GM18511 (cell line): ENCODE measurements at regions not wholly inside any gene's neighbourhood (a gene's known extent, or its start where the extent isn't known, plus 50 kb on each side); places are given as distances from the start of the nearest gene placed in this dataset.
"Not testable (repeated sequence)": the region's sequence is repeated elsewhere in the genome, so short reads cannot be mapped to it uniquely, and the experiment has no call there.

Experiments used
- ATAC-seq: cut with Tn5 transposase; IDR thresholded peaks from one replicate; pipeline ENCODE4 v1.9.1; 2021; ENCODE audit warnings: mild to moderate bottlenecking, moderate library complexity; ENCODE audit not compliant: unreplicated experiment

DNA sequence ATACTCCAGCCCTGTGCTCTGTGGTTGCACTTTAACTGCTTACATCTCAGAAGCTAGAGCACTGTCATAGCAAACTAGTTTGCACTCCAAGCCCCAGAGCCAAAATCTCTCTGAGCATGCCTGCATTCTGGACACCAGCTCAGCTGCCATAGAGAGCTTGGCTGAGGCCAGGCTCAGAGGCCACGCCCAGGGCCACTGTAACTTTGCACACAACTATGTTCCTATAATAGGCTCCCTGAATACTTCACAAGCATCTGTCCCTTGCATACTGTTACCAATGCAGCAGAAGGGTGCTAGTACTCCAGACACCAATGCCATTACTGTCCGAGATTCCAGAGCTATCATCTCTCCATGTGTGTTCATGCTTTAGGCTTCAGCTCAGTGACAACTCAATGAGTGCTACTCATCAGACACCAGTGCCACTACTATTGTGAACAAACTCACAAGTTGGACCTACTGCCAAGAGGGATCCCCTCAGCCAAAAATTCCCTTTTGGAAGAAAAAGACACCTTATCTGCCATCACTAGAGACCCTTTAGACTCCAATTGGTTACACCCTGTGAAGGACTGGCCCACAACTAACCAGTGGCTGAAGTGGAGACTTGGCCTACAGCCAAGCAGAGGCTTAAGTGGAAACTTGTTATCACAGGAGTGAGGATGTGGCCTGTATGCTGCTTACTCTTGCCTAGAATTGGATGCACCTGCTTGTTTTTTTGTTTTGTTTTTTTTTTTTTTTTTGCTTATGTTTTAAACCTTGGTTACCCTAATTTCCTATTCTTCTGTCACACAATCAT, 211.6 kb upstream of the MAGI2 start:
- no peak for ATAC-seq

DNA sequence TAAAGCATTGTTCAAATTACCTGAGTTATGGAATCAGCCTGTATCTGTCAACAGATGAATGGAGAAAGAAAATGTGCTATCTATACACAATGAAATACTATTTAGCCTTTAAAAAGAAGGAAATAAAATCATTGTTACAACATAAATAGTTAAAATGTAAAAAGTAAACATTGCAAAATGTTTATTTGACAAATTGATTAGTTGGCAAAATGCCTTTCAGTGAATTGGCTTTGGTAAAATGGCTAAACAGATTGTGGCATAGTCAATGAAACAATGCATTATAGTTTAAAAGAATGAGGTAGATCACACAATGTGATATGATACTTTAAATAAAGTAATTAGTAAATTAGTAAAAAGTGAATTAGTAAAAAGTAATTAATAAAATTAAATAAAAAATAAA, 204.8 kb upstream of the MAGI2 start:
- no peak for ATAC-seq

DNA sequence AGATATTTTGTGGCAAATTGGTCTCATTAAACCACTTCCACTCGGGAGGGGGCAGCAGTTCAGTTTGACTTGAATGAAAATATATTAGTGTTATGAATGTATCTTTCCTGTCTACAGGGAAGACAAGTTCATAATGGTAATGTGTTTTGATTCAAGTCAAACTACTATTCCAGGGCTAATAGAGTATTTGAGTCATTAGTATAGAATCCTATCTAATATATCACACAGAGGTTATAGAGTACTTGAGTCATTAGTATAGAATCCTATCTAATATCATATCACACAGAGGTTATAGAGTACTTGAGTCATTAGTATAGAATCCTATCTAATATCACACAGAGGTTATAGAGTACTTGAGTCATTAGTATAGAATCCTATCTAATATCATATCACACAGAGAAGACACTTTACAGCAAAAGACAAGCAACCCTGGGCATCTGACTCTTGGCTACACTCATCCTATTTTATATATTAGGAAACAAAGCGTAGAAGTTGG, 199.7 kb upstream of the MAGI2 start:
- no peak for ATAC-seq

DNA sequence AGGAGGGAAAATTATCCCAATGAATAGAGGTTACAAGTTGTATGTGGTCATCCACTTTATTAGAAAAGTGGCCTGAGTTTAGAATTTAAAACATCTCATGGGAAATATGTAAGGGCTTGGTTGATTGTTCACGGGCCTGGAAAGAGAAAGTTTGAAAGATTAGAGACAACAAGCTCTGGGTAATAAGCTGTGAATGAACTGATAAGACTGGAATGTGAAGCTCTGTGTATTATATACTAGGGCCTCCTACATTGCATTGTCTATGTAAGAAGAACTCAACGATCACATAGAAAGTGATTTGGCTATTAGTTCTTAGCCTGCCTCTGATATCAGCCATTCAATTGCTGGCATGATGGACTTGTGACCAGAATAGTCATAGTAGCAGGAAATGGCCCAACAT, 199.2 kb upstream of the MAGI2 start:
- no peak for ATAC-seq

DNA sequence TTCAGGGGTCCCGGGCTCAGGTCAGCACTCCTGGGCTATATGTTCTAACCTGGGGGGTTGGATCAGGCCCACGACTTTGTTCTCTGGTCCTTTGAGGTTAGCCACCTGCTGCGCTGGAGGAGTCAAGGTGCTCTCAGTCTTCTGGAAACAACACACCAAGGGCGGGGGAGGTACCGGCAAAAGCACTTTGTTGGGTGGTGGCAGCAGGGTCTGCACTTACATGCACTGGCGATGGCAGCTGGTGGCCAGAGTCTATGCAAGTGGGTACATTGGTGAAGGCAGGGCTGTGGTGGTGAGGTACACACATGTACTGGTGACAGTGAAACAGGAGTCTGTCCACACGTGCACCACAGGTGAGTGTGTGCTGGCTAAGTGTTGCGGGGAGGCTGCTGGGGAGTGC, 194.2 kb upstream of the MAGI2 start:
- ATAC-seq: no peak

DNA sequence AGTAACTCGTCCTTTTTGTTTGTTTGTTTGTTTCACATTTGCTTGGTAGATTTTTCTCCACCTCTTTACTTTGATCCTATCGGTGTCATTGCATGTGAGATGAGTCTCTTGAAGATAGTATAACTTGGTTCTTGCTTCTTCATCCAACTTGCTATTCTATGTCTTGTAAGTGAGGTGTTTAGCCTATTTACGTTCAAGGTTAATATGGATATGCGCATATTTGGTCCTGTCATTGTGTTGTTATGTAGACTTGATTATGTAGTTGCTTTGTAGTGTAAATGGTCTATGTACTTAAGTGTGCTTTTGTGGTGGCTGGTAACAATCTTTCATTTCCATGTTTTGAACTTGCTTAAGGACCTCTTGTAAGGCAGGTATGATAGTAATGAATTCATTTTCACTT, 192.8 kb upstream of the MAGI2 start:
- ATAC-seq: no peak

DNA sequence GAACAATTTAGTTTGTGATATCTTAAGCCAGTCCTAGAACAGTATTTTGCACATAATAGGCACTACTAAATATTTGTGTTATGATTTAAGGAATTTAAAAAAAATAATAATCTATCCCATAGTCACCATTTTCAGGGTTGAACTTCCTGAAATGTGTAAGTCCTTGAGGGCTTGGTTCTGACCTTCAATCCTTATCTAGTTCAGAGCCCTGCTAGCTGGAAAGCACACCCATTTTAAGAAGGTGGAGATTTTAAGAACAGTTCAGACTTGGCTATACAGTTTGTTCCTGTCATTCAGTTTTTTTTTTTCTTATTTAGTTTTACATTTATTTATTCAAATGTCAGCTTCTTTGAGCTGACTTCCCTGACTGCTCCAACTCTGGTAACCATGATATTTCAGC, 183.4 kb upstream of the MAGI2 start:
- no peak for ATAC-seq

DNA sequence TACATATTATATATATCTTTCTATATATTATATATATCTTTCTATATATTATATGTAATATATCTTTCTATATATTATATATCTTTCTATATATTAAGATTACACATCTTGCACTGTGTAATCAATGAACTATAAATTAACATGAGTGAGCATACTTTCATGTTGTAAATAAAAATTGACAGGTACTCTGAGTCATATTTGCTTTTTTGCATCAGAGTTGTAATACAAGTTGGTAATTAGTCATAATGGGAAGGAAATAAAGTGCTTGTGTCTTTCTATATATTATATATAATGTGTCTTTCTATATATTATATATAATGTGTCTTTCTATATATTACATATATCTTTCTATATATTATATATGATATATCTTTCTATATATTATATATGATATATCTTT, 172.5 kb upstream of the MAGI2 start:
- not testable (repeated sequence) for ATAC-seq

DNA sequence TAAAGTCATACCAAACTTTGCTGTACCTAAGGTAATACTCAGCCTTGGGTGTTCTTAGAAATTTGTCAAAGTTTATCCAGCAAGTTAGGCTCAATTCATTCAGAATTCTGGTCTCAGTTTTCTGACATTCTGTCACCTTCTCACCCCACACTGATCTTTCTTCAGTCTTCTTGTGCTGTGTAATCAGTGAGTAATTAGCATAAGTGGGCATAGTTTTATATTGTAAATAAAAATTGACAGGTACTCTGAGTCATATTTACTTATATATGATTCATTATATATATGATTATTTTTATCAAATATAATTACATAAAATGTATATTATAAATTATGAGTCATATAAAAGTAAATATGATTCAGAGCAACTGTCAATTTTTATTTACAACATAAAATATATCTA, 170.9 kb upstream of the MAGI2 start:
- no peak for ATAC-seq

DNA sequence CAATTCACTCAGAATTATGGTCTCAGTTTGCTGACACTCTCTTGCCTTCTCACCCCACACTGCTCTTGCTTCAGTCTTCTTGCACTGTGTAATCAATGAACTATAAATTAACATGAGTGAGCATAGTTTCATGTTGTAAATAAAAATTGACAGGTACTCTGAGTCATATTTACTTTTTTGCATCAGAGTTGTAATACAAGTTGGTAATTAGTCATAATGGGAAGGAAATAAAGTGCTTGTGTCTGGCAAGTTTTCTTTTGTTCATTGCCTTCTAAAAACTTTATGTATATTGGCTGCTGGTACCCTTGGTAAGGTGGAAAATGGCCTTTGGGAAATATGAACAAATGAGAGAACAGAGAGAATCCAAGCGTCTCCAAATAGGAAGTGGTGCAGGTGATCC, 169.3 kb upstream of the MAGI2 start:
- no peak for ATAC-seq

DNA sequence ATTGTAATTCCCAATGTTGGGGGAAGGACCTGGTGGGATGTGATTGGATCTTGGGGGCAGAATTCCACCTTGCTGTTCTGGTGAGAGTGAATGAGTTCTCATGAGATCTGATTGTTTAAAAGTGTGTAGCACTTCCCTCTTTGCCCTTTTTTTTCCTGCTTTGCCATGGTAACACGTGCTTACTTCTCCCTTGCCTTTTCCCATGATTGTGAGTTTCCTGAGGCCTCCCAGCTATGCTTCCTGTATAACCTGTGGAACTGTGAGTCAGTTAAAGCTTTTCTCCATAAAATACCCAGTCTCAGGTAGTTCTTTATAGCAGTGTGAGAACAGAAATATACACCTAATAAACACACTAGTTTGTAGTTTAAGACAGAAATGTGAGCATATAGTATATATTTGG, 166.8 kb upstream of the MAGI2 start:
- ATAC-seq: no peak

DNA sequence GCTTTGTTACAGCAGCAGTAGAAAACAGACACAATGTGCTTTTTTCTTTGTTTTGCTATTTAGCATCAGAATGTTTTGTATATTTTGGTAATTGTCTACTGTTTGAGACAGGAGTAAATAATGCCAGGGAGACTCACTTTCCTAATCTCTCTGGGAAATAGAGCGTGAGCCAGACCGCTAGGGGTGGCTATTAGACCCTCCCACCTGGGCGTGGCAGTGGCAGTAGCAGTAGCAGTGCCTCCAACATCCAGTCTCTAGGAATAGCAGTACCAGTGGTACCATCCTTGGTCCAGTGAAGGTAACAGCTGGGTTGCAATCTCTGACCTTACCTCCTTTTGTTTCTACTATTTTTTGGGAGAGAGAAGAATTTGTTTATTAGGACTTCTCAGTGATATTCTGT, 165.7 kb upstream of the MAGI2 start:
- ATAC-seq: no peak

DNA sequence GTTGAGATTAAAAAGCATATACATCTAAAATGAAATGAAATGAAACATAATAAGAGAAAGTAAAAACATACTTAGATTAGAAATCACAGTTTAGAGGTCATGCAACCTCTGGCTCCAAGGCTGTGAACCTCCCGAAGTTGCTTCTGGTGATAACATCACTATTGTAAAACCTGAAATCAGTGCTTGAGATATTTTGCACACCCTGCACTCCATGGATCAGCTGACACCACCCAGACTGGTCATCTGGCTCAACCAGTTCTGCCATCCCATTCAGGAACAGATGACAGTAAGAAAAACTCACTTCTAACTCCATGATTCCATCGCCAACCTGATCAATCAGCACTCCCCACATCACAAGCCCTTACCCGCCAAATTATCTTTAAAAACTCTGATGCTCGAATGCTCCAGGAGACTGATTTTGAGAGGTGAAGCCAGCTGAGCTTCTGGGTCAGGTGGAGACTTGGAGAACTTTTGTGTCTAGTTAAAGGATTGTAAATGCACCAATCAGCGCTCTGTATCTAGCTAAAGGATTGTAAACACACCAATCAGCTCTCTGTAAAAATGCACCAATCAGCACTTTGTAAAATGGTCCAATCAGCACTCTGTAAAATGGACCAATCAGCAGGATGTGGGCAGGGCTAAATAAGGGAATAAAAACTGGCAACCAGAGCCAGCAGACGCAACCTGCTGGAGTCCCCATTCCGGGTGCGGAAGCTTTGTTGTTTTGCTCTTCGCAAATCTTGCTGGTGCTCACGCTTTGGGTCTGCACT, 162.6 kb upstream of the MAGI2 start:
- ATAC-seq: no peak

DNA sequence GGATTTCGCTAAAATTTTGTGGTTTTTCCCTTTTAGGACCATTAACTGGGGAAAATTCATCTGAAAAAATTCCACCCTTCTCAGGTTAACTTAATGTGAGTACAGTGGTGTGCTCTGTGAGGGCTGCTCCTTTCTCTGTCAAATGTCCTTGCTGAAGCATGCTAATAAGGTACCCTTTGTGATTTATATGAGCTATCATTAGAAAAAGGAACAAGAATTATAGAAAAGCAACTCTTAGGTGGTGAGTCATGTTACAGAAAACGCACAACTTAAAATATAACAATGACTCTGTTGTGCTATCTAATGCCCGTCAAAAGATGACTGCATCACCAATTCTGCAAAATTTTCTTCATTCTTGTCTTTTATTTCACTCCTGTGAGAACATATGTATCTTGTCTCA, 162.0 kb upstream of the MAGI2 start:
- ATAC-seq: no peak

DNA sequence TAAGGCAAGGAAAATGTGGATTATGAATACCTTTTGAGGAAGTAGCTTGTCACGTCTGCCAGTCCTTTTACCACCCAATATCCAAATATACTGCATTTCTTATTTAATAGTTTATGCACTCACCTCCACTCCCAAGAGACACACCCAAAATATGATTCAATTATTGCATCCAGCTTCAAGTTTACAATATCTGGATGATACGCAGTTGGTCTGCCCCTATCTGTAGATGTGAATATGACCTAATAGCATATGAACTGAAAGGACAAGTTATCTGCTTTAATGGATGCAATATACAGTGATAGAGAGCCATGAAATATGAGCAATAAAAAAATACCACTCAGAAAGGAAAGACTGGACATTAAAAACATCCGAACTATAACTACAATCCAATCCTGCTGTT, 159.4 kb upstream of the MAGI2 start:
- ATAC-seq: no peak

DNA sequence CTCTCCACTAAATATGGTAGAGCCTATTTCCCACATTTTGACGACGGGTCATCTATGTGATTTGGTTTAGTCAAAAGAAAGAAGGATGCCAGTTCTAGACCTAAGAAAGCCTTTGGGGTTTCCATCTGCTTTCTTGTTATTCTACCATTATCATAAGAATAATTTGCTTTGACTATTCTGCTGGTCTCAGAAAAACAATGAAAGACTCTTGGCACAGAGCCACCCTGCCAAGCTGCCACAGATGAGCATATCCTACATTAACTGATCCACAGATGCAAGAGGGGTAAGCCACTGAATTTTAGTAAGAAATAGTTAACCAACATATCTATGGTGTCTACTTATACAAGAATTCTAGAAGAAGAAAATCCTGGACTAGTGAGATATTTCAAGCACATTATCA, 158.6 kb upstream of the MAGI2 start:
- ATAC-seq: no peak

DNA sequence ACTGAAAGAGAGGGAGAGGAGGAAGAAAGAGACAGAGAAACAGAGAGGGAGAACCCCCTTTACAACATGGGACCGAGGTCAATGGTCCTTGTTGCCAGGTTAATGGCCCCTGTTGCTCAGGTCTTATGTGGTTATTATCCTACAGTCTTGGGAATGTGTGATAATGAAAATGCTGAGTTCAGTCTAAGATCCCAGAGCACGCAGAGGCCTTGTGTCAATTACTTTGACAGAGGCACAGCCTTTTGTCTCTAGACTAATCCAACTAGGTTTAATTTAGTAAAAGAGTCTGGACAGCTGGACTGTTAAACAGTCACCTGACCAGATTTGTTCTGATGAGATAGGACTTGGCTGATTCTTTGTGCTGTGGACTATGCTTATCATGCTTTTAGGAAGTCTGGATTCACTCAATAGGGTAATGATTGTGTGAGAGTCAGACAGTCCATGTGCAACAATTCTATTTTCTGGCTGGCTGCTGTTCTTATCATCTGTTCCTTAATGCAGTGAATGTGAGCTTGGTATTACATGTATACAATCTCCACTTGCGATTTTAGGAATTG, 157.4 kb upstream of the MAGI2 start:
- ATAC-seq: no peak

DNA sequence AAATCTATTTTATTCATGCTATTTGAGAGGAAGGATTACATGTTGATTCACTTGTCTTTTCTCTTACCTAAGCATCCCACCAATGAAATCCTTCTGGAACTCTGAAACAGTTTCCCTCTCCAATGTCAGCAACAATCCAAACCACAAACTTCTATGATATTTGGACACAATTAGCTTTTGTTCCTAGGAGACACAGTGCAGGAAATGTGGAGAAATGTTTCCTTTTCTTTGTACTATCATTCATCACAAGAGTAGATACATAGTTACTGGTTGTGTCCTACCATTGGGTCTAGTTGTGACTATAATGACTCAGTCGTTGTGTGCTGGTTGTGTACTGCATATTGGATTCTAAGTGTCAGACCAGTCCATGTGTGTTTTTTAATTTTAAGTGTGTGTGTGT, 156.8 kb upstream of the MAGI2 start:
- no peak for ATAC-seq

DNA sequence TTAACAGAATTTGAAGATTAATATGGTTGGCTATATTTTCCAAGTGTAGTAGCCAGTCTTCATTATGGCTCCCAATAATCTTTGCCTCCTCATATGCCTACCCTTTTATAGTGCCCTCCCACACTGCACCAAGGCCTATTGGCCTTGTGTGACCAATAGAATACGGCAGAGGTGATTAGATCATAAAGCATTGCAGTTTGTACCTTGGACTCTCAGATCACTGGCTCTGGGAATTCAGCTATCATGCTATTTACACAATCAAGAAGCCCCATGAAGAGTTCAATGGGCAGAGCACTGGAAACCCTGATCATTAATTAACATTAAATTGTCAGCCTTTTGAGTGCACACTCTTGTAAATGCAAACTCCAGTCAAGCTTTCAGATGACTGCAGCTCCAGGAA, 154.5 kb upstream of the MAGI2 start:
- no peak for ATAC-seq

DNA sequence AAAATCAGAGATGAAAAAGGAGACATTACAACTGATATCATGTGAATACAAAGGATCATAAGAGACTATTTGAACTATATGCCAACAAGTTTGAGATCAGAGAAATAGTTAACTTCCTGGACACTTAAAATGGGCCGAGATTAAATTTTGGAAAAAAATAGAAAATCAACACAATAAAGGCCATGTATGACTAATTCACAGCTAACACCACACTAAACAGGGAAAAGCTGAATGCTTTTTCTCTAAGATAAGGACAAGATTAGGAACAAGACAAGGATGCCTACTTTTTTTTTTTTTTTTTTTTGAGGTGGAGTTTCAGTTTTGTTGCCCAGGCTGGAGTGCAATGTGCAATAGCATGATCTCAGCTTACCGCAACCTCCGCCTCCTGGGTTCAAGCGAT, 151.4 kb upstream of the MAGI2 start:
- no peak for ATAC-seq

DNA sequence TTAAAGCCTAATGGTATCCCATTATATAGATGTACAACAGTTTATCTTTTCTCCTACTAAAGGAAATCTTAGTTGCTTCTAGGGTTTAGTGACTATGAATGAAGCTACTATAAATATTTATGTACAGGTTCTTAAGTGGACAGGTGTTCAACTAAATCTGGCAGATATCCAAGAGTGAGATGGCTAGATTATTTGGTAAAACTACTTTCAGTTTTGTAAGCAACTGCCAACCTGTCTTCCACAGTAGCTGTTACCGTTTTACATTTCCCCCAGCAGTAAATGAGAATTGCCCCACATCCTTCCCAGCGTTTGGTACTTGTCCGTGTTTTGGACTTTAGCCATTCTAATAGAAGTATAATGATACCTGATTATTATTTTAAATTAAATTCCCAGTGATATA, 144.9 kb upstream of the MAGI2 start:
- ATAC-seq: no peak

DNA sequence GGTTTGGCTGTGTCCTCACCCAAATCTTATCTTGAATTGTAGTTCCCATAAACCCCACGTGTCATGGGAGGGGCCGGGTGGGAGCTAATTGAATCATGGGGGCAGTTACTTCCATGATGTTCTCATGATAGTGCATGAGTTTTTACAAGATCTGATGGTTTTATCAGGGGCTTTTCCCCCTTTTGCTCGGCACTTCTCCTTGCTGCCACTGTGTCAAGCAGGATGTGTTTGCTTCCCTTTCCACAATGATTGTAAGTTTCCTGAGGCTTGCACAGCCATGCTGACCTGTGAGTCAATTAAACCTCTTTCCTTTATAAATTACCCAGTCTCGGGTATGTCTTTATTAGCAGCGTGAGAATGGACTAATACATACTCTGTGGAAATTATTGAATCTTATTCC, 141.2 kb upstream of the MAGI2 start:
- ATAC-seq: not testable (repeated sequence)
